ENCODE measurements at regions not wholly inside any gene's neighbourhood (a gene's known extent, or its start where the extent isn't known, plus 50 kb on each side); places are given as distances from the start of the nearest gene placed in this dataset.

GRCh38 chr5:2591777-2592453 is 159.6 kb downstream of the IRX2 start:
- Histone ChIP-seq H3K27ac (no peak overlapping the region), H3K4me1 (replicated peaks in 1 of 2) (peaks cover 0 to 3% of the 10 kb centered on the region in 2 donors), H3K4me3 (no peak overlapping the region)
- peak in 1 of 8 experiments; percentile 53 for ATAC-seq (replicated peaks in 6 of 8)
- in situ Hi-C loops (cut with MboI; ENCODE audit: low pct_unique_long_range_greater_than_20kb in 2 of 9, low sequenced_read_pairs in 9 of 9, unreplicated experiment in 9 of 9): no loop called here
- WGBS, 10 experiments: 0 to 80% (median 54%) methylated on average over 1 to 9 of the region's 19 CpGs; no CpG with 5 or more reads in 6 of the 10 experiments

DNA sequence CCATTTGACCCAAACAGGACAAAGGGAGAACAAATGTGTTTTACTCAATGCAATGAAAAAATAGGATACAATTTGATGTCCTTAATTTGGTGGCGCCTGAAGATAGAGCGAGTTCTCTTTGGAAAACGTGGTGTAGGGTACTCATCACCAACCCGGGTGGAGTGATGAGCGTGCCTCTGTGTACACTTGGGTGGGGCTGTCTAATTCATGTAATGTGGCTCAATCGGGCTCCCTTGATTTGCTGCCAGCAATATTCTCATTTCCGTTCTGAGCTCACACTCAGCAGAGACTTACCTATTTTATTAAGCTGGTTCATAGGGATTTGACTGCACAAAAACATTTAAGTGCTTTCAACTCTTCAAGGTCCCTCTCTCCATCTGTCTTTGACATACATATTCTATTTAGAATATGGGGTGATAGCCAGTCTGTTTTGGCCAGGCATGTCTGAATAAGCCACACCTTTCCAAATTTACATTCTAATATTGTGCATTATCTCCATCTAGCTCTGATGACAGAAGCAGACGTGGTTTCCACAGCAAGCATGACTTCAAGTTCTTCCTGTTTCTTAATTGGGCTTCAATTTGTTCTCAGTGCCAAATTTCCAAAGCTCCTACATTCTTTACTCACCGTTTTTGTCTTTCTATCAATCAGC is 162.5 kb downstream of the IRX2 start:
- Histone ChIP-seq H3K4me1 (replicated peaks in 1 of 2) (peaks cover 0 to 3% of the 10 kb centered on the region in 2 donors), H3K27ac (no peak overlapping the region), H3K4me3 (no peak overlapping the region)
- peak in 3 of 8 experiments; percentile 72 to 94 (median 83) for ATAC-seq (replicated peaks in 6 of 8)
- in situ Hi-C loops (cut with MboI; ENCODE audit: low pct_unique_long_range_greater_than_20kb in 2 of 9, low sequenced_read_pairs in 9 of 9, unreplicated experiment in 9 of 9): no loop called here
- WGBS, 10 experiments: 0 to 87% (median 61%) methylated on average over 2 to 9 of the region's 9 CpGs; no CpG with 5 or more reads in 1 of the 10 experiments

- in situ Hi-C loops (cut with MboI; ENCODE audit: low pct_unique_long_range_greater_than_20kb in 2 of 9, low sequenced_read_pairs in 9 of 9, unreplicated experiment in 9 of 9): no loop called here
- WGBS, 10 experiments: 30 to 100% (median 93%) methylated on average over 1 to 15 of the region's 15 CpGs; no CpG with 5 or more reads in 3 of the 10 experiments
- Histone ChIP-seq H3K27ac (no peak overlapping the region), H3K4me3 (no peak overlapping the region), H3K4me1 (replicated peaks in 1 of 2) (peaks cover 0 to 3% of the 10 kb centered on the region in 2 donors)
- no peak for ATAC-seq (replicated peaks in 6 of 8)
Measured at GRCh38 chr5:2587189-2588031, 164.1 kb downstream of the IRX2 start.

- ATAC-seq (replicated peaks in 6 of 8): no peak
- Histone ChIP-seq H3K4me3 (no peak overlapping the region), H3K4me1 (replicated peaks in 1 of 2) (peaks cover 0 to 3% of the 10 kb centered on the region in 2 donors), H3K27ac (no peak overlapping the region)
- in situ Hi-C loops (cut with MboI; ENCODE audit: low pct_unique_long_range_greater_than_20kb in 2 of 9, low sequenced_read_pairs in 9 of 9, unreplicated experiment in 9 of 9): no loop called here
- WGBS, 10 experiments: 0 to 93% (median 71%) methylated on average over 1 to 8 of the region's 9 CpGs; no CpG with 5 or more reads in 2 of the 10 experiments
Measured at GRCh38 chr5:2586016-2586715, 165.3 kb downstream of the IRX2 start.

DNA sequence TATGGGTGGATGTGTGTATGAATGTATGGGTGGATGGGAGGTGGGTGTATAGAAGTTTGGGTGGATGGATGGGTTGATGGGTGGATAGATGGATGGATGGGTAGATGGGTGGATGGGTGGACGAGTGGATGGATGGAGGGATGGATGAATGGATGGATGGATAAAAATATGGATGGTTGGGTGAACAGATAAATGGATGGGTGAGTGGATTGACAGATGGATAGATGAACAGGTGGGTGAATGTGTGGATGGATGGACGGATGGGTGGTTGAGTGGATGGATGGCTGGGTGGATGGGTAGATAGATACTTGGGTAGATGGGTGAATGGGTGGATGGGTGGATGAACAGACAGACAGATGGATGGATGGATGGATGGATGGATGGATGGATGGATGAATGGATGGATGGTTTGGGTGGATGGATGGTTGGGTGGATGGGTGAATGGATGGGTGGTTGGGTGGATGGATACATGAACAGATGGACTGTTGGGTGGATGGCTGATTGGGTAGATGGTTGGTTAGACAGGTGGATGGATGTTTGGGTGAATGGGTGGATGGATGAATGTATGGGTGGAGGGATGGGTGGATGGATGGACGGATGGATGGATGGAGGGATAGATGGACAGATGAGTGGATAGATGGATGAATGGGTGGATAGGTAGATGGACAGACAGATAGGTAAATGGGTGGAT is 166.8 kb downstream of the IRX2 start:
- Histone ChIP-seq H3K4me1 (replicated peaks in 1 of 2) (peaks cover 0 to 3% of the 10 kb centered on the region in 2 donors), H3K27ac (no peak overlapping the region), H3K4me3 (no peak overlapping the region)
- no peak for ATAC-seq (replicated peaks in 6 of 8)
- in situ Hi-C loops (cut with MboI; ENCODE audit: low pct_unique_long_range_greater_than_20kb in 2 of 9, low sequenced_read_pairs in 9 of 9, unreplicated experiment in 9 of 9): no loop called here
- 0 to 89% (median 43%) methylated on average over 1 to 3 of the region's 3 CpGs for WGBS, 10 experiments

DNA sequence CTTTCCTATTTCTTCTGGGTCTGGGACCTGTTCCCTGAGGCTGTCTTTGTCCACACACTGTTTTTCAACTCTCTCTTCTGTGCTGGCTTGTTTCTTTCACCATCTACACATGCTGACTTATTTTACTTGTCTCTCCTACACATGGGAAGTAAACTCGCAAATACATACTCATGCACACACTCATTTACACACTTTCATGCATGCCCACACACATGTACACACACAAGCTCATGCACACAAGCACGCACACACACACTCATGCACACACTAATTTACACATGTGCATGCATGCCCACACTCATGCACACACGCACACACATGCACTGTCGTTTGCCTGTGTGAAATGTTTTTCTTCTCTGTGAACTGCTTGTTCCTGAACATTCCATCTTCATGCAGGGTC is 169.0 kb downstream of the IRX2 start:
- Histone ChIP-seq H3K4me1 (replicated peaks in 1 of 2) (no peaks in the 10 kb centered on the region), H3K27ac (no peak overlapping the region), H3K4me3 (no peak overlapping the region)
- no peak for ATAC-seq (replicated peaks in 6 of 8)
- in situ Hi-C loops (cut with MboI; ENCODE audit: low pct_unique_long_range_greater_than_20kb in 2 of 9, low sequenced_read_pairs in 9 of 9, unreplicated experiment in 9 of 9): no loop called here
- 0 to 96% (median 47%) methylated on average over 1 to 4 of the region's 4 CpGs; no CpG with 5 or more reads in 1 of the 10 experiments for WGBS, 10 experiments

DNA sequence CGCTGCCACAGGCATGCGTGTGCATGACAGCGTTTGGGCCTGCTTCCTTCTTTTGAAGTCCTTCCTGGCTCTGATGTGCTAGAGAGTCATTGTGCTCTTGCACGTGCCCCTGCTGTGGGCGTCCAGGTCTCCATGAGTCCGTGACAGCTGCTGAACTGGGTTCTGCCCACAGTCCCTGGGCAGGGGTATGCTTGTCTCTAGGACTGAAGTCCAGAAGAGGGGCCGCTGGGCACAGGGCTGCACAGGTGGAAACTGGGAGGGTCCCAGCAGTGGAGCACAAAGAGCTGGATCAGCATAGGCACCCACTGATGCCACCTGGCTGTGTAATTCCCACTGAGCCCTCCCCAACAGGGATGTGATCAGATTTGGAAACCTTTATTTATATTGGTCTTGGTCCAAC is 169.4 kb downstream of the IRX2 start:
- H3K27ac ChIP-seq: no peak overlapping the region
- no peaks in the 10 kb centered on the region for H3K4me1 ChIP-seq (replicated peaks in 1 of 2)
- no peak overlapping the region for H3K4me3 ChIP-seq
- WGBS, 10 experiments: 0 to 95% (median 80%) methylated on average over 1 to 6 of the region's 7 CpGs; no CpG with 5 or more reads in 1 of the 10 experiments
- no peak for ATAC-seq (replicated peaks in 6 of 8)
- in situ Hi-C loops (cut with MboI; ENCODE audit: low pct_unique_long_range_greater_than_20kb in 2 of 9, low sequenced_read_pairs in 9 of 9, unreplicated experiment in 9 of 9): no loop called here

- ATAC-seq (replicated peaks in 6 of 8): no peak
- Histone ChIP-seq H3K4me1 (replicated peaks in 1 of 2) (no peaks in the 10 kb centered on the region), H3K4me3 (no peak overlapping the region), H3K27ac (no peak overlapping the region)
- in situ Hi-C loops (cut with MboI; ENCODE audit: low pct_unique_long_range_greater_than_20kb in 2 of 9, low sequenced_read_pairs in 9 of 9, unreplicated experiment in 9 of 9): no loop called here
- WGBS, 10 experiments: 21 to 91% (median 63%) methylated on average over 1 to 5 of the region's 5 CpGs; no CpG with 5 or more reads in 3 of the 10 experiments
Measured at GRCh38 chr5:2581418-2581817, 170.1 kb downstream of the IRX2 start.

- H3K4me1 ChIP-seq (replicated peaks in 1 of 2): no peaks in the 10 kb centered on the region
- WGBS, 10 experiments: 0 to 80% (median 38%) methylated on average over 1 to 4 of the region's 5 CpGs; no CpG with 5 or more reads in 4 of the 10 experiments
- H3K4me3 ChIP-seq: no peak overlapping the region
- peak in 1 of 8 experiments; percentile 62 for ATAC-seq (replicated peaks in 6 of 8)
- no peak overlapping the region for H3K27ac ChIP-seq
- in situ Hi-C loops (cut with MboI; ENCODE audit: low pct_unique_long_range_greater_than_20kb in 2 of 9, low sequenced_read_pairs in 9 of 9, unreplicated experiment in 9 of 9): no loop called here
Measured at GRCh38 chr5:2579126-2579525, 172.4 kb downstream of the IRX2 start.

- Histone ChIP-seq H3K4me3 (no peak overlapping the region), H3K27ac (no peak overlapping the region), H3K4me1 (replicated peaks in 1 of 2) (no peaks in the 10 kb centered on the region)
- in situ Hi-C loops (cut with MboI; ENCODE audit: low pct_unique_long_range_greater_than_20kb in 2 of 9, low sequenced_read_pairs in 9 of 9, unreplicated experiment in 9 of 9): no loop called here
- WGBS, 10 experiments: 80 to 100% (median 90%) methylated on average over 1 to 4 of the region's 12 CpGs; no CpG with 5 or more reads in 7 of the 10 experiments
- ATAC-seq (replicated peaks in 6 of 8): no peak
Measured at GRCh38 chr5:2577312-2578036, 174.0 kb downstream of the IRX2 start.

GRCh38 chr5:2576823-2577222 is 174.7 kb downstream of the IRX2 start:
- 17 to 89% (median 55%) methylated on average over 1 to 8 of the region's 11 CpGs; no CpG with 5 or more reads in 3 of the 10 experiments for WGBS, 10 experiments
- no peak overlapping the region for H3K27ac ChIP-seq
- no peak for ATAC-seq (replicated peaks in 6 of 8)
- no peak overlapping the region for H3K4me3 ChIP-seq
- H3K4me1 ChIP-seq (replicated peaks in 1 of 2): no peaks in the 10 kb centered on the region
- in situ Hi-C loops (cut with MboI; ENCODE audit: low pct_unique_long_range_greater_than_20kb in 2 of 9, low sequenced_read_pairs in 9 of 9, unreplicated experiment in 9 of 9): no loop called here

- WGBS, 10 experiments: 0 to 89% (median 26%) methylated on average over 1 of the region's 1 CpG; no CpG with 5 or more reads in 2 of the 10 experiments
- in situ Hi-C loops (cut with MboI; ENCODE audit: low pct_unique_long_range_greater_than_20kb in 2 of 9, low sequenced_read_pairs in 9 of 9, unreplicated experiment in 9 of 9): no loop called here
- Histone ChIP-seq H3K4me1 (replicated peaks in 1 of 2) (no peaks in the 10 kb centered on the region), H3K4me3 (no peak overlapping the region), H3K27ac (no peak overlapping the region)
- no peak for ATAC-seq (replicated peaks in 6 of 8)
Measured at GRCh38 chr5:2575871-2576270, 175.6 kb downstream of the IRX2 start.

All from motor neuron (in vitro differentiated cells).